Activated CD4-positive, alpha-beta T cell treated with anti-CD3 and anti-CD28 coated beads, Interleukin-2, Interleukin-6, amounts not matched to agents 100 ng/mL and 50 ng/mL, durations not matched to agents 16 hours and 8 hours (primary cell): ENCODE measurements at regions not wholly inside any gene's neighbourhood (a gene's known extent, or its start where the extent isn't known, plus 50 kb on each side); places are given as distances from the start of the nearest gene placed in this dataset.

ENCODE experiments used
- DNase-seq: peaks from one replicate; pipeline ENCODE4 v3.0.0-alpha.2; 2020

DNA sequence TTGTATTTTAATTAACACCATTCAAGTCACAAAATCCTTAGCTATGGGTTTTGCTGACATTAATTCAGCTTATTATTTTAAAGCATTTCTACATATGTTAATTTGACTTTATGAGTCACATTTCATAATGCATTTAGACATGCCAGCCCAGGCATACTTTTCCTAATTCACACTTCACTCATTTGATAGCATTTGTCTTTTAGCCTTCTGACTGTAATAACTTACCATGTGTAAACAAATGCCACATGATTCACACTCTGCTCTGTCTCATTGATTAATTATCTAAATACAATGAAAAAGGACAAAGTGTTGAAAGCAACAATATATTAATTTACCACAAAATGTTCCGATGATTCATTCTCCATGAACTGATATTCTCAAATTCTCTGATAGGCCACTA, 927.8 kb upstream of the EPHA6 start:
- no peak for DNase-seq

DNA sequence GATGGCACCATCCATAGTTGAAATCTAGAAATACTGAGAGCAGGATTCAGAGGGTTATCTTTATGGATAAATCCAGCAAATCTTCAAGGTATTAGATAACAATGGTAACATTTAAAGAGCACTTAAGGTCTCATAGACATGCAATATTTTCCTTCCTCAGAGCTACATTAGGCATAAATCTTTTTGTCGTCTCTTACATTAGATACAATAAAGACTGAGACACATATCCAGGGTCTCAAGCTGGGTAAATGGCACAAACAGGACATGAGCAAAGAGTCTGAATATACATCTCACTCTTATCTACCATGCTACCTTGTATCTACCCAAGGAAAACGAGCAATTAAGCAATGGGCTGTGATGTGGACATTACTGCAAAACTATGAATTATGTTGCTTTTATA, 927.3 kb upstream of the EPHA6 start:
- no peak for DNase-seq

DNA sequence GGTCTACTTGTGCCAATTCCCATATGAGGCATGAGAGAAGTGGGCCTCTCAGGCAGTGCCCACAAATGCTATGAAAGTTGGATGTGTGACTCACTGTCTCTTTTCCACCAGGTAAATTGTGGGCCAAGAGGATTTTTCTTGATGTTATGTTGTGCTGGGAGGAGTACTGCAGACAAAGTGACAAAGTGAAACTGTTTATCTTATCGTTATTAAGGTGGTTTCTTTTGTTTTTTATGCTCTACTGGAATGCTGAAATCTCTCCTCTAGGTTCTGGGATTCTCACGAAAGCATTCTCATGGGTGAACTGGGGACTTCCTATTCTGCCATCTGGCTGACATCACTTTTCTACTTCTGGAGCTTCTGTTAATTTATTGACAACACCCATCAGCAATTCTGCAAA, 919.6 kb upstream of the EPHA6 start:
- no peak for DNase-seq

DNA sequence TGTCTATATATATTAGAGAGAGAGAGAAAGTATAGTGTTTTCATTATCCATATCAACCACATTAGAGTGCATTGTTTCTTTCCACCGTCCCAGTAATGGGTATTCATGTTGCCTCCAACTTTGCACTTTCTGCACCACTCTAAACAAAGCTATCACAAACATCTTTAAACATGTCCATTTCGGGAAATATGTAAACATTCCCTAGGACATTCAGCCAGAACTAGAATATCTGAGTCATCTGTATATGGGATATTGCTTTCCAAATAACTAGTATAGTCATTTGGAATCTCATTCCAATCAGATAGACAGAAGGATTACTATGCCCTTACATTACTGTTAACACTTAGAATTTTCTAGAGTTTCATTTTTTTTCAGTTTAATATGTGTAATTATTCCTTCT, 914.9 kb upstream of the EPHA6 start:
- no peak for DNase-seq

- no peak for DNase-seq
Observed at GRCh38 chr3:95899911-95900310, 914.5 kb upstream of the EPHA6 start.

DNA sequence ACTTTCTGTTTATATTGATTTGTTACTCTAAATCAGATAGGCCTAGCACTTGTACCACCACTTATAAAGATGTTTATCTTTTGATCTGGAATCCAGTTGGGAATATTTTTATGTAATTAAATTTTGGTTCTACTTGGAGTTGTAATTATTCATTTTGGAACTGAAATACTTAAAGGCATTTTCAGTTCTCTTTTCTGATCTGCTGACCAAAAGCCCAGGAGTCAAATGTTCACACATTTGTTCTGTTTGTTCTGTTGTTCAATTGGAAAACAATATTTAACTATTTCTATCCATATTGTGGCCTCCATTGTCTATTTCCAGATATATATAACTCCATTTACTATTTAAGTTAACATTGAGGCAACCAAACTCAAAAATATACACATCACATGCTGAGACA, 912.4 kb upstream of the EPHA6 start:
- DNase-seq: no peak

DNA sequence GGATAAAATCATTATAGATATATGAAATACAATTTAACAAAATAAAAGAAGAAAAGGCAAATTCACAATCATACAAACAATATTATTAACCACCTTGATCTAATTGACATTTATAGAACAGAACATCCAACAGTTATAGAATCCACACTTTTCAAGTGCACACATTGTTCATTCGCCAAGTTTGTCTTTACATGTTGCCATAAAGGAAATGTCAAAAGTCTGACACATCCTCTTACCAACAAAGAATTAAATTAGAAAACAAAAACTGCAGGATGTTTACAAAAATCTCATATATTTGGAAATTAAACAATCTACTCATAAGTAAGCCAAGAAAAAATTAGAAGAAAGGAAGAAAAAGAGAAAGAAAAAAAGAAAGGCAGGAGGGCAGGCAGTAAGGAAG, 909.2 kb upstream of the EPHA6 start:
- DNase-seq: no peak

GRCh38 chr3:95911767-95912166, 902.6 kb upstream of the EPHA6 start:
- no peak for DNase-seq

DNA sequence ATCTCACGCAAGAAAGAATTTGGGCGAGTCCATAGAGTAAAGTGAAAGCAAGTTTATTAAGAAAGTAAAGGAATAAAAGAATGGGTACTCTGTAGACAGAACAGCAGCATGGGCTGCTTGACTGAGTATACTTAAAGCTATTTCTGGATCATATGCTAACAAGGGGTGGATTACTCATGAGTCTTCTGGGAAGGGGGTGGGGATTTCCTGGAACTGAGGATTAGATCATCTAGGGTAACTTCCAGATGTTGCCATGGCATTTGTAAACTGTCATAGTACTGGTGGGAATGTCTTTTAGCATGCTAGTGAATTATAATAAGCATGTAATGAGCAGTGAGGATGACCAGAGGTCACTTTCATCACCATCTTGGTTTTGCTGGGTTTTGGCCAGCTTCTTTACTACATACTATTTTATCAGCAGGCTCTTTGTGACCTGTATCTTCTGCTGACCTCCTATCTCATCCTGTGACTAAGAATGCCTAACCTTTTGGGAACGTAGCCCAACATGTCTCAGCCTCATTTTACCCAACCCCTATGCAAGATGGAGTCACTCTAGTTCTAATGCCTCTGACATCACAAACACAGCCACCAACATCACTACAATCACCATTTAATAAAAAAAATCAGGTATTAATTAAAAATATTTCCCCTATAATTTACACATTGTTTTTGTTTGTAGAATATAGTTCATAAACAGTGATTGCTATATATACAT, 890.7 kb upstream of the EPHA6 start:
- DNase-seq: peak; percentile 56

GRCh38 chr3:95926904-95927501, 887.4 kb upstream of the EPHA6 start:
- no peak for DNase-seq

DNA sequence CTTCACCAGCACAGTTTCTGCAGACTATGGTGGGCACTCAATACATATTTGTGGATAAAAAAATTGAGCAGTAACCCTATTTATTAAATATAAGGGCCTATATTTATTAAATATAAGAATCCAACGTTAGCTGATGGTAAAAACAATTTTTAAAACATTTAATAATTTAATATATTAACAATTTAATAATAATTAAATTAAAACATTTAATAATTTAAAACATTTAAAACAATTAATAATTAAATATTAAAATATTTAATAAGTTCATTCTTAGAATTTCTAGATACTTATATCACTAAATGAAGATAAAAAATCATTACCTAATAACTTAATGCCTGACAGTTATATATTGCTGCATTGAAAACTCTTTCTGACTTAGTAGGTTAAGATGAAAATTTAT, 880.2 kb upstream of the EPHA6 start:
- DNase-seq: no peak

GRCh38 chr3:95939235-95939809, 875.1 kb upstream of the EPHA6 start:
- DNase-seq: no peak

GRCh38 chr3:95965704-95966336, 848.6 kb upstream of the EPHA6 start:
- no peak for DNase-seq

DNA sequence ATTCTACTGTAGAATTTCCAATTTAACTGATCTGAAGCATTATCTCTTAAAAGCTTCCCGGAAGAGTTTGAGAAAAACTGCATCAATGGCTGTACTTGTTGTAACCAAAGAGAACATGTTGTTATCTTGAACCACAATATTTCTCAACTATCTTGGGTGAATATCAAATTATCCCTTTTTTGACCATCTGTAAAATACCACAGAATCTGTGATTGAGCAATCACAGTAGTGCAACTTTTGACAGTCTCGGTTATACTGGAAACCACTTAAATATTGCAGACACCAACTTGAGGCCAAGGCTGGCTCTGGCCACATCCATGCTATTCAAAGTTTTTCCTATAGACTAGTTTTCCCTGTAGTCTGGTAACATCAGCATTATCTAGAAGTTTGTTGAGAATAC, 842.8 kb upstream of the EPHA6 start:
- DNase-seq: no peak

DNA sequence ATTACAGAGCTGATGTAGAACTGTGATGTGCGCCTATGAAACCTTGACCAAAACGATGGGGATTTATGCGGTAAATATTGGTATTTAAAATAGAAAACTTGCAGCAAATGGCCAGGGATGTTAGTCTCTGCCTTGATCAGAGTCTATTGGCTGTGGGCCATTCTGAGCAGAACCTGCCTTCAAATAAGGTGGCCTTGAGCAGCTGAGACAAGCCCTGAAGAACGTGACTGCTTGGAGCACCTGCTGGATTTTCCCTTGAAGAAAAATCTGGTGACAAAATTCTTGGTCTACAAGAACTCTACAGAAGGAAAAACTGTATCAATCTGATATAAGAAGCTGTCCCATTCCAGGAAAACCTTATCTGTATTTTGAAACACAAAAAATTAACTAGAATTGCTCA, 820.1 kb upstream of the EPHA6 start:
- no peak for DNase-seq

GRCh38 chr3:96000966-96001365, 813.4 kb upstream of the EPHA6 start:
- DNase-seq: no peak

GRCh38 chr3:96007650-96008195, 806.7 kb upstream of the EPHA6 start:
- no peak for DNase-seq

DNA sequence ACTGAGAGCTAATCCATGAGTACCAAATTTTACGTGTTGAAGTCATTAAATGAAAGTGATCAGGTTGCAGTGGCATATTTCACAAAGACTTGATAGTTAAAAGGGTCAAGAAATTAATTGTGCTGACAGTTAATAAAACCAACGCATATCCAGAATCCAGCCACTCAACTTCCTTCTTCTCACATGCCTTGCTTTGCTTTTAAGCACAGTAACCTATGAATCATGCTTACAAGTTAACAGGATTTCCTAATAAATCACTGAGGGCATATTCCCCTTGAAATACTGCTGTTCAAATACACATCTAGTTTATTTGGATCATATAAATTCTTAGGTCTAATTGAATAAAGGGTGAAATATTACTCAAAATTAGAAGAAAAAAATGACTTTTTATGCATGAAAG, 801.5 kb upstream of the EPHA6 start:
- DNase-seq: no peak

- no peak for DNase-seq
Observed at GRCh38 chr3:96017556-96017955, 796.8 kb upstream of the EPHA6 start.

GRCh38 chr3:96022676-96023075, 791.7 kb upstream of the EPHA6 start:
- no peak for DNase-seq

- DNase-seq: no peak
Observed at GRCh38 chr3:96027718-96028117, 786.7 kb upstream of the EPHA6 start.

DNA sequence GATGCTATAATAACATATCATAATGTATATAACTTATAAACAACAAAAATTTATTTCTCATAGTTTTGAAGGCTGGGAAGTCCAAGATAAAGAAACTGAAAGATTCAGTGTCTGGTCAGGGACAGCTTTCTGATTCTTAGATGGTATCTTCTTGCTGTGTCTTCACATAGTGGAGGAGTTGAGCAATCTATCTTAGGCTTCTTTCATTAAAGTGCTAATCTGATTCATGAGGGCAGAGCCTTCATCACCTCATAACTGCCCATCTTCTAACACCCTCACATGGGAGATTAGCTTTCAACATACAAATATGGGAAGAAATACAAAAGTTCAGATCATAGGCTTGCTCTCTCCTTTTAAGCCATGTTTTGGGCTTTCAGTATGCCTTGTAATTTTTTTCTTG, 774.8 kb upstream of the EPHA6 start:
- no peak for DNase-seq

- no peak for DNase-seq
Observed at GRCh38 chr3:96059301-96059700, 755.1 kb upstream of the EPHA6 start.

DNA sequence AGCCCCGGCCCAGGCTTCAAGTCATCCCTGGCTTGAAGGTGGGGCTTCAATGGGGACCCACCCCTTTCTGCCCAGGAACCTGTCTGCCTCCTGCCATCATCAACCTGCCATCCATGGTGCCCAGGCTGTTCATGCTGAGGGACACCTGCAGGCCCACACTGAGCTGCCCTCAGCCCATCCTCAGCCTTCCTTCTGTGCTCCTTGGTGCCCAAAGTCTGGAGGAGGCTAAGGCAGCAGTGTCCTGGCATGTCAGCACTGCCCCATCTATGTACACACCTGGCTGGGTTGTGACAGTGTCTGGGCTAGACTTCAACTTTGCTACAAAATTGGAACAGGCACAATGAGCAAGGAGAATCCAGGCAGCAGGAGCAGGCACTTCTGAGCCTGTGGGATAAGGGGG, 745.3 kb upstream of the EPHA6 start:
- DNase-seq: no peak
